ENCODE measurements at regions not wholly inside any gene's neighbourhood (a gene's known extent, or its start where the extent isn't known, plus 50 kb on each side); places are given as distances from the start of the nearest gene placed in this dataset.

- Histone ChIP-seq H3K79me2 (ENCODE audit: control insufficient read depth, insufficient read depth, low read length, poor library complexity) (no peaks in the 10 kb centered on the region), H4K8ac (ENCODE audit: low read depth, low read length) (no peak overlapping the region), H2BK12ac (ENCODE audit: low read length) (no peak overlapping the region), H3K27me3 (ENCODE audit: insufficient read depth, low read length) (no peaks in the 10 kb centered on the region), H3K18ac (ENCODE audit: low read length) (no peak overlapping the region), H3K4me2 (ENCODE audit: low read length) (no peak overlapping the region), H4K91ac (ENCODE audit: low read depth, low read length) (no peak overlapping the region), H3K4me3 (ENCODE audit: low read depth, low read length) (no peak overlapping the region), H3K4ac (ENCODE audit: low read depth, low read length) (no peak overlapping the region), H3K9me3 (ENCODE audit: insufficient read depth, low read depth, low read length) (no peaks in the 10 kb centered on the region), H3K79me1 (ENCODE audit: low read length) (no peaks in the 10 kb centered on the region), H4K12ac (ENCODE audit: low read depth, low read length) (no peak overlapping the region), H3K27ac (ENCODE audit: low read depth, low read length) (no peak overlapping the region), H2BK120ac (ENCODE audit: insufficient read depth, low read length, poor library complexity) (no peak overlapping the region), H3K36me3 (ENCODE audit: control insufficient read depth in 1 of 2, insufficient read depth in 2 of 2, low read length in 2 of 2) (no peaks in the 10 kb centered on the region), H2BK5ac (ENCODE audit: low read depth, low read length, poor library complexity) (no peak overlapping the region), H3K9ac (ENCODE audit: low read length) (no peak overlapping the region), H2AK5ac (ENCODE audit: low read length) (no peak overlapping the region), H3K23ac (ENCODE audit: low read length) (no peak overlapping the region), H3K4me1 (ENCODE audit: control insufficient read depth in 1 of 2, insufficient read depth in 2 of 2, low read length in 2 of 2) (no peaks in the 10 kb centered on the region), H3K14ac (ENCODE audit: low read length) (no peak overlapping the region), H2AFZ (ENCODE audit: insufficient read depth, low read length, poor library complexity) (no peak overlapping the region)
- no peak for DNase-seq
- no CpG with 5 or more reads among the region's 5 CpGs for WGBS (ENCODE audit: extremely low coverage, insufficient coverage, insufficient read length)
Measured at GRCh38 chrX:13428053-13428786, 108.4 kb upstream of the ATXN3L start.

GRCh38 chrX:13427441-13428052, 107.7 kb upstream of the ATXN3L start:
- Histone ChIP-seq H4K8ac (ENCODE audit: low read depth, low read length) (no peak overlapping the region), H3K79me2 (ENCODE audit: control insufficient read depth, insufficient read depth, low read length, poor library complexity) (no peaks in the 10 kb centered on the region), H3K27ac (ENCODE audit: low read depth, low read length) (no peak overlapping the region), H3K14ac (ENCODE audit: low read length) (no peak overlapping the region), H4K91ac (ENCODE audit: low read depth, low read length) (no peak overlapping the region), H3K9me3 (ENCODE audit: insufficient read depth, low read depth, low read length) (no peaks in the 10 kb centered on the region), H2BK120ac (ENCODE audit: insufficient read depth, low read length, poor library complexity) (no peak overlapping the region), H3K4me2 (ENCODE audit: low read length) (no peak overlapping the region), H3K27me3 (ENCODE audit: insufficient read depth, low read length) (no peaks in the 10 kb centered on the region), H3K4ac (ENCODE audit: low read depth, low read length) (no peak overlapping the region), H2AK5ac (ENCODE audit: low read length) (no peak overlapping the region), H3K23ac (ENCODE audit: low read length) (no peak overlapping the region), H2BK12ac (ENCODE audit: low read length) (no peak overlapping the region), H2AFZ (ENCODE audit: insufficient read depth, low read length, poor library complexity) (no peak overlapping the region), H3K4me1 (ENCODE audit: control insufficient read depth in 1 of 2, insufficient read depth in 2 of 2, low read length in 2 of 2) (no peaks in the 10 kb centered on the region), H3K36me3 (ENCODE audit: control insufficient read depth in 1 of 2, insufficient read depth in 2 of 2, low read length in 2 of 2) (no peaks in the 10 kb centered on the region), H2BK5ac (ENCODE audit: low read depth, low read length, poor library complexity) (no peak overlapping the region), H4K12ac (ENCODE audit: low read depth, low read length) (no peak overlapping the region), H3K79me1 (ENCODE audit: low read length) (no peaks in the 10 kb centered on the region), H3K9ac (ENCODE audit: low read length) (no peak overlapping the region), H3K18ac (ENCODE audit: low read length) (no peak overlapping the region), H3K4me3 (ENCODE audit: low read depth, low read length) (no peak overlapping the region)
- no peak for DNase-seq
- WGBS (ENCODE audit: extremely low coverage, insufficient coverage, insufficient read length) = no CpG with 5 or more reads among the region's 5 CpGs

- H3K27ac ChIP-seq (ENCODE audit: low read depth, low read length) = no peak overlapping the region
- H3K14ac ChIP-seq (ENCODE audit: low read length) = no peak overlapping the region
- no peak for DNase-seq
- H2BK12ac ChIP-seq (ENCODE audit: low read length) = no peak overlapping the region
- H2AFZ ChIP-seq (ENCODE audit: insufficient read depth, low read length, poor library complexity) = no peak overlapping the region
- no peak overlapping the region for H4K8ac ChIP-seq (ENCODE audit: low read depth, low read length)
- no peak overlapping the region for H3K4ac ChIP-seq (ENCODE audit: low read depth, low read length)
- no peak overlapping the region for H4K12ac ChIP-seq (ENCODE audit: low read depth, low read length)
- no peak overlapping the region for H3K4me2 ChIP-seq (ENCODE audit: low read length)
- H2BK5ac ChIP-seq (ENCODE audit: low read depth, low read length, poor library complexity) = no peak overlapping the region
- H4K91ac ChIP-seq (ENCODE audit: low read depth, low read length) = no peak overlapping the region
- no peak overlapping the region for H3K18ac ChIP-seq (ENCODE audit: low read length)
- no peak overlapping the region for H2BK120ac ChIP-seq (ENCODE audit: insufficient read depth, low read length, poor library complexity)
- H3K79me2 ChIP-seq (ENCODE audit: control insufficient read depth, insufficient read depth, low read length, poor library complexity) = no peaks in the 10 kb centered on the region
- no peak overlapping the region for H3K9ac ChIP-seq (ENCODE audit: low read length)
- no peaks in the 10 kb centered on the region for H3K9me3 ChIP-seq (ENCODE audit: insufficient read depth, low read depth, low read length)
- H3K4me1 ChIP-seq (ENCODE audit: control insufficient read depth in 1 of 2, insufficient read depth in 2 of 2, low read length in 2 of 2) = peaks cover 0 to 2% of the 10 kb centered on the region in 2 experiments
- no peaks in the 10 kb centered on the region for H3K36me3 ChIP-seq (ENCODE audit: control insufficient read depth in 1 of 2, insufficient read depth in 2 of 2, low read length in 2 of 2)
- H3K27me3 ChIP-seq (ENCODE audit: insufficient read depth, low read length) = no peaks in the 10 kb centered on the region
- WGBS (ENCODE audit: extremely low coverage, insufficient coverage, insufficient read length) = no CpG with 5 or more reads among the region's 4 CpGs
- no peaks in the 10 kb centered on the region for H3K79me1 ChIP-seq (ENCODE audit: low read length)
- H2AK5ac ChIP-seq (ENCODE audit: low read length) = no peak overlapping the region
- no peak overlapping the region for H3K4me3 ChIP-seq (ENCODE audit: low read depth, low read length)
- no peak overlapping the region for H3K23ac ChIP-seq (ENCODE audit: low read length)
Measured at GRCh38 chrX:13420545-13421183, 100.8 kb upstream of the ATXN3L start.

GRCh38 chrX:13419918-13420317, 100.1 kb upstream of the ATXN3L start:
- H3K23ac ChIP-seq (ENCODE audit: low read length) = no peak overlapping the region

More at GRCh38 chrX:13419918-13420317, 100.1 kb upstream of the ATXN3L start:
- Histone ChIP-seq H3K36me3 (ENCODE audit: control insufficient read depth in 1 of 2, insufficient read depth in 2 of 2, low read length in 2 of 2) (no peaks in the 10 kb centered on the region), H3K27me3 (ENCODE audit: insufficient read depth, low read length) (no peaks in the 10 kb centered on the region), H3K9ac (ENCODE audit: low read length) (no peak overlapping the region), H2BK120ac (ENCODE audit: insufficient read depth, low read length, poor library complexity) (no peak overlapping the region), H2AFZ (ENCODE audit: insufficient read depth, low read length, poor library complexity) (no peak overlapping the region), H2BK5ac (ENCODE audit: low read depth, low read length, poor library complexity) (no peak overlapping the region), H3K18ac (ENCODE audit: low read length) (no peak overlapping the region), H2BK12ac (ENCODE audit: low read length) (no peak overlapping the region), H3K4ac (ENCODE audit: low read depth, low read length) (no peak overlapping the region), H3K14ac (ENCODE audit: low read length) (no peak overlapping the region), H2AK5ac (ENCODE audit: low read length) (no peak overlapping the region), H4K12ac (ENCODE audit: low read depth, low read length) (no peak overlapping the region), H3K79me2 (ENCODE audit: control insufficient read depth, insufficient read depth, low read length, poor library complexity) (no peaks in the 10 kb centered on the region), H3K27ac (ENCODE audit: low read depth, low read length) (no peak overlapping the region), H3K4me1 (ENCODE audit: control insufficient read depth in 1 of 2, insufficient read depth in 2 of 2, low read length in 2 of 2) (peaks cover 0 to 2% of the 10 kb centered on the region in 2 experiments), H4K8ac (ENCODE audit: low read depth, low read length) (no peak overlapping the region), H3K9me3 (ENCODE audit: insufficient read depth, low read depth, low read length) (no peaks in the 10 kb centered on the region), H3K4me2 (ENCODE audit: low read length) (no peak overlapping the region), H3K79me1 (ENCODE audit: low read length) (no peaks in the 10 kb centered on the region), H3K4me3 (ENCODE audit: low read depth, low read length) (no peak overlapping the region), H4K91ac (ENCODE audit: low read depth, low read length) (no peak overlapping the region)
- no CpG with 5 or more reads among the region's 9 CpGs for WGBS (ENCODE audit: extremely low coverage, insufficient coverage, insufficient read length)
- DNase-seq = no peak

Measured in trophoblast cell (in vitro differentiated cells and primary cell).